AG04449 (cell line): ENCODE measurements at regions not wholly inside any gene's neighbourhood (a gene's known extent, or its start where the extent isn't known, plus 50 kb on each side); places are given as distances from the start of the nearest gene placed in this dataset.

Experiments used
- CTCF ChIA-PET: fragments of 350-600 bp; formaldehyde crosslinking; extraction: SDS; loops from one replicate; lab custom pipeline; 2021; ENCODE audit warnings: antibody characterized with exemption; lab: Yijun Ruan, JAX
- POLR2A ChIA-PET: fragments of 400-600, 350-600 bp; formaldehyde crosslinking; extraction: SDS; loops from one replicate; lab custom pipeline; 2020; ENCODE audit warnings: antibody characterized with exemption, inconsistent platforms; lab: Yijun Ruan, JAX
- DNase-seq: peaks from one replicate; pipeline ENCODE4 v3.0.0-alpha.2; 2010; ENCODE audit warnings: low read depth, low spot score
- H3K4me3 ChIP-seq: 2 replicates; pipeline ENCODE4 v1.5.1; 2011; ENCODE audit warnings: low read depth, mild to moderate bottlenecking, control low read depth, low read length
- TF ChIP-seq, protein P1 (sequence below): IDR thresholded peaks from one replicate; pipeline ENCODE4 v1.5.1; 2011; ENCODE audit warnings: mild to moderate bottlenecking, moderate library complexity, low read length, control low read depth, inconsistent platforms; ENCODE audit not compliant: insufficient read depth; ENCODE audit errors: missing control alignments

DNA sequence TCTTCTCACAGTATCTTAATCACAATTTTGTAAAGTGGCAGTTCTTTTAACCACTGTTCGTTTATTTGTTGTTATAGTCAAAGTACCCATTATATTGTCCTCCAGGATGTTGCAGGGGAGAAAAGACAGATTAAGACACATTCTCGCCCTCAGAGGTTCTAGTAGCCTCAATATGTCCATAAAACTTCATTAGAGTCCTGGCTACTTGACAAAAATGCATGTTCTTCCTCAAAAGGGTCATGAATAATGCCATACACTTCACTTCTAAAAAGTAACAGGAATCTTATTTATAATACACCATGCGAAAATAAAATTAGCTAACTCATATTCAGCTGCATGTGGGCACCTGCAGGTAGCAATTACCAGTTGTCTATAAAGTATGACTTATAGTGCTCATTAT is 109.3 kb upstream of the ANK3 start:
- POLR2A ChIA-PET = no interaction called here
- no peak for DNase-seq
- no peak overlapping the region for H3K4me3 ChIP-seq
- TF ChIP-seq, protein P1, sequence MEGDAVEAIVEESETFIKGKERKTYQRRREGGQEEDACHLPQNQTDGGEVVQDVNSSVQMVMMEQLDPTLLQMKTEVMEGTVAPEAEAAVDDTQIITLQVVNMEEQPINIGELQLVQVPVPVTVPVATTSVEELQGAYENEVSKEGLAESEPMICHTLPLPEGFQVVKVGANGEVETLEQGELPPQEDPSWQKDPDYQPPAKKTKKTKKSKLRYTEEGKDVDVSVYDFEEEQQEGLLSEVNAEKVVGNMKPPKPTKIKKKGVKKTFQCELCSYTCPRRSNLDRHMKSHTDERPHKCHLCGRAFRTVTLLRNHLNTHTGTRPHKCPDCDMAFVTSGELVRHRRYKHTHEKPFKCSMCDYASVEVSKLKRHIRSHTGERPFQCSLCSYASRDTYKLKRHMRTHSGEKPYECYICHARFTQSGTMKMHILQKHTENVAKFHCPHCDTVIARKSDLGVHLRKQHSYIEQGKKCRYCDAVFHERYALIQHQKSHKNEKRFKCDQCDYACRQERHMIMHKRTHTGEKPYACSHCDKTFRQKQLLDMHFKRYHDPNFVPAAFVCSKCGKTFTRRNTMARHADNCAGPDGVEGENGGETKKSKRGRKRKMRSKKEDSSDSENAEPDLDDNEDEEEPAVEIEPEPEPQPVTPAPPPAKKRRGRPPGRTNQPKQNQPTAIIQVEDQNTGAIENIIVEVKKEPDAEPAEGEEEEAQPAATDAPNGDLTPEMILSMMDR = no peak
- CTCF ChIA-PET = no interaction called here

DNA sequence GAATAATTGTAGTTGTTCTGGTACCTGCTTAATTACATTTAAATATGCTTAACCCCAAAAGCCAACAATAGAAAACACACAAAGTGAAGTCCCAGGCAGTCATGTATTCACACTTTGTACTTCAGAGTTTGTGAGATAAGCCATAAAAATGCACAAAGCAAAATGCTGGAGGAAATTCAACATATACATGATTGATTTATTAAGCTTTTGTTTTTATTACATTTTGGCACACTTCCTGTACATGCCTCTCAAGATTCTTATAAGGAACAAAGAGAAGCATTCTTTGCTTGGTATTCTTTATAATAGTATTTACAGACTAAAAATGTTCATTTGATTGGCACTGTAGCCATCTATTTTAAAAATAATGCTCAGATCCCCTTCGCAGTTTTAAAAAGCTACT is 107.7 kb upstream of the ANK3 start:
- DNase-seq = no peak
- ChIA-PET CTCF (no interaction called here), POLR2A (no interaction called here)
- no peak overlapping the region for H3K4me3 ChIP-seq
- TF ChIP-seq, protein P1 = no peak

DNA sequence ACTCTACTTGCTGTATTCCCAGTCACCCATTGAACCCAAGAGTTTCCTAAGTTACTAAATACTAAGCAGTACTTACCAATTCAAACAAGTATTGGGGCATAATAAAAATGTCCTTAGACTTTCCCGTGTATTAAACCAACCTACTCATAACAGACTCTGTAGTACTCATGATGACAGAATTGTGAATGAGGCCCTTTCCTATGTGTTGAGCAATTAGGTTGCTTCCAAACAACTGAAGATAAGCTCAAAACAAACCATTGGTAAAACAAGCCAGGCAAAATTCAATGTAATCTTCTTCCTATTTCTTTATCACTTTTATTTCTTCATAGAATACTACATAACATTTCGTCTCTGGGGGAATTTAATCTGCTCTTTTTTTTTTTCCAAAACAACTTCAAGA is 106.5 kb upstream of the ANK3 start:
- ChIA-PET CTCF (interaction anchor here (0.8 to 0.9 kb wide), 3 partner anchors 21 to 153 kb away, joined by 3 to 6 read pairs (median 4); no protein-coding TSS in a partner anchor), POLR2A (no interaction called here)
- no peak for DNase-seq
- TF ChIP-seq, protein P1 = no peak
- no peak overlapping the region for H3K4me3 ChIP-seq

DNA sequence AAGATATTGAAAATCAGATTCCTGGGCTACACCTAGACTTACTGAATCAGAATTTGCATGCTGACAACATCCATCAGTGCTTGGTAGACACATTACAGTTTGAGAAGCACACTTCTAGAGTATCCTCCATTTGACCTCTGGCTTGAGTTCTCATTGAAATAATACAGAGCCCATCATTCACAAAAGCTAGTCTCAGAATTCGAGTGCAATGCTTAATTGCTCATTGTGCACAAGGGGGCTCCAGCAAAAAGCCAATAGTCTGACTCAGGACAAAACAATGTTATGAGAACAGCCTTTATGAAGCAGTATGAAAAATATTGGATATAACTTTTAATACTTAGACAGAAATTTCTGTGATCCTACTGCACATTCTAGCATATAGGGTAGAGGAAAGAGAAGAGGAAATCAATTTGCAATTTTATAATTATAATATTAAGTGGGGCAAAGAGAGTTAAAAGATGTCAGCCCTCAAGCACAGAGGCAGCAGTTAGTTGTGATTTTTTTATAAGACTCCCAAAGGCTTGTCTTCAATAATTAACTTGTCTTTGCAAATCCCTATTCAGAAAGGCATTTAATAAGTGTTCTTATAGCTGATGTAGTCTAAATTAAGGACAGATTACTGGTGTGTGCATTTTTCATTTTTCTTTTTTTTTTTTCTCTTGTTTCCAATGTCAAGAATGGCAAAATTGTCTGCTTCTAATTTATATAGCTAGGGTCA is 105.8 kb upstream of the ANK3 start:
- H3K4me3 ChIP-seq = no peak overlapping the region
- no peak for DNase-seq
- TF ChIP-seq, protein P1 = peak; percentile 1
- ChIA-PET CTCF (interaction anchor here (0.8 to 0.9 kb wide), 3 partner anchors 20 to 153 kb away, joined by 3 to 6 read pairs (median 4); no protein-coding TSS in a partner anchor), POLR2A (no interaction called here)

DNA sequence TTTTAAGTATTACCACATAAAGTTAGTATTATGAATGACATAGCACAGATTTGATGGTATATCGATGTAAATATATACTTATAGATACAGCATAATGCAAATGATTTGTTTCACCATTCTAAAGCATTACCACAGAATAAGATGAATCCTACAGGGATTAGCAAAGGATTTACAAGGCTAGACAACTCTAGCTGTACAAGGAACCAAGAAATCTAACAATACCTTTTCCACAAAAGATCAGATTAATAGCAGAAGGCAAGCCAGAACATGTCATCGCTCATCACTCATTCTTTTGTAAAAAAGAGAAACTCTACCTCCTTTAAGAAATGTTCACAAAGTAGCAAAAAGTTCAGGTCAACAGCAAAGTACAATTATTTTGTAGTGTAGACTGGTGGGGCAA is 105.1 kb upstream of the ANK3 start:
- no peak overlapping the region for H3K4me3 ChIP-seq
- CTCF ChIA-PET = no interaction called here
- POLR2A ChIA-PET = no interaction called here
- DNase-seq = no peak
- TF ChIP-seq, protein P1 = no peak

DNA sequence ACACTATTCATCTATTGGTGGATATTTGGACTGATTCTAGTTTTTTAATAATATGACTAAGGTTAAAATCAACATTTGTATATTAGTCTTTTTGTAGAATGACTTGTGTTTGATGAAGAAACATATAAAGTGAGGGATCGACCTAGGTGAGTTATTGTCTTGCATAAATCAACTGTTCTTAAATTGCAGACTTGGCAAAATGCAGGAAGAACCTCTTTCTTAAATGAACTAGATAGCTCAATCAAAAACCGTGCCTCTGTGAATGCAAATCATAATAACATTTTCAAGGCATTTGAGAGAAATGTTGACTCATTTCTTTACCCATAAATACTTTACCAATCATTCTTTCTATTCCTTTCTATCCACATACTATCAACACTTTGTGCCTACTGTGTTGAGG is 101.5 kb upstream of the ANK3 start:
- TF ChIP-seq, protein P1 = no peak
- ChIA-PET CTCF (no interaction called here), POLR2A (no interaction called here)
- H3K4me3 ChIP-seq = no peak overlapping the region
- DNase-seq = no peak
